ENCODE measurements at regions not wholly inside any gene's neighbourhood (a gene's known extent, or its start where the extent isn't known, plus 50 kb on each side); places are given as distances from the start of the nearest gene placed in this dataset.

GRCh38 chr7:68853254-68853653 lies 745.0 kb upstream of the AUTS2 start:
- no peaks in the 10 kb centered on the region for H3K4me1 ChIP-seq

DNA sequence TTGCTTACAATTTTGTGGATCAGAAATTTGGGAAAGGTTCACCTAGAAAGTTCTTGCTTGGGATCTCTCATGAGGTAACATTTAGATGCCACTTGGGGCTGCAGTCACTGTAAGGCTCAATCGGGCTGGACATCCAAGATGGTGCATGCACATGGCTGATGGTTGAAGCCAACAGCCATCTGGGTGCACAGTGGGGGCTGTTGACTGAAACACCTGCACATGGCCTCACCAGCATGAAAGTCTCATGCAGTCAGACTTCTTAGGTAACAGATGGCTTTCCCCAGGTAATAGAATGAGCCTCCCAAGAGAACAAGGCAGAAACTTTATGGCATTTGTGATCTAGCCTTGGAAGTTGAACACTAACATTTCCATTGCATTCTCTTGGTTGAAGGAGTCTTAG lies 740.7 kb upstream of the AUTS2 start:
- Histone ChIP-seq H3K9ac (no peak overlapping the region), H3K36me3 (ENCODE audit: control insufficient read depth, insufficient read depth, low read length) (no peaks in the 10 kb centered on the region), H3K27me3 (ENCODE audit: control insufficient read depth, insufficient read depth, low read length) (no peaks in the 10 kb centered on the region), H3K27ac (no peak overlapping the region), H3K4me1 (no peaks in the 10 kb centered on the region), H3K79me2 (no peaks in the 10 kb centered on the region), H2AFZ (no peak overlapping the region), H3K4me3 (ENCODE audit: low read depth, low read length) (no peak overlapping the region), H3K9me3 (ENCODE audit: control insufficient read depth, low read length) (no peaks in the 10 kb centered on the region), H3K4me2 (ENCODE audit: low read length) (no peak overlapping the region)
- TF ChIP-seq, protein P1, sequence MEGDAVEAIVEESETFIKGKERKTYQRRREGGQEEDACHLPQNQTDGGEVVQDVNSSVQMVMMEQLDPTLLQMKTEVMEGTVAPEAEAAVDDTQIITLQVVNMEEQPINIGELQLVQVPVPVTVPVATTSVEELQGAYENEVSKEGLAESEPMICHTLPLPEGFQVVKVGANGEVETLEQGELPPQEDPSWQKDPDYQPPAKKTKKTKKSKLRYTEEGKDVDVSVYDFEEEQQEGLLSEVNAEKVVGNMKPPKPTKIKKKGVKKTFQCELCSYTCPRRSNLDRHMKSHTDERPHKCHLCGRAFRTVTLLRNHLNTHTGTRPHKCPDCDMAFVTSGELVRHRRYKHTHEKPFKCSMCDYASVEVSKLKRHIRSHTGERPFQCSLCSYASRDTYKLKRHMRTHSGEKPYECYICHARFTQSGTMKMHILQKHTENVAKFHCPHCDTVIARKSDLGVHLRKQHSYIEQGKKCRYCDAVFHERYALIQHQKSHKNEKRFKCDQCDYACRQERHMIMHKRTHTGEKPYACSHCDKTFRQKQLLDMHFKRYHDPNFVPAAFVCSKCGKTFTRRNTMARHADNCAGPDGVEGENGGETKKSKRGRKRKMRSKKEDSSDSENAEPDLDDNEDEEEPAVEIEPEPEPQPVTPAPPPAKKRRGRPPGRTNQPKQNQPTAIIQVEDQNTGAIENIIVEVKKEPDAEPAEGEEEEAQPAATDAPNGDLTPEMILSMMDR (IDR thresholded peaks at IDR 0.05) = no peak

More at GRCh38 chr7:68853254-68853653, 745.0 kb upstream of the AUTS2 start:
- Histone ChIP-seq H3K36me3 (ENCODE audit: control insufficient read depth, insufficient read depth, low read length) (no peaks in the 10 kb centered on the region), H3K4me3 (ENCODE audit: low read depth, low read length) (no peak overlapping the region), H3K9ac (no peak overlapping the region), H3K4me2 (ENCODE audit: low read length) (no peak overlapping the region), H3K79me2 (no peaks in the 10 kb centered on the region), H2AFZ (no peak overlapping the region), H3K27ac (no peak overlapping the region), H3K27me3 (ENCODE audit: control insufficient read depth, insufficient read depth, low read length) (no peaks in the 10 kb centered on the region), H3K9me3 (ENCODE audit: control insufficient read depth, low read length) (no peaks in the 10 kb centered on the region)
- TF ChIP-seq, protein P1 (IDR thresholded peaks at IDR 0.05) = no peak

DNA sequence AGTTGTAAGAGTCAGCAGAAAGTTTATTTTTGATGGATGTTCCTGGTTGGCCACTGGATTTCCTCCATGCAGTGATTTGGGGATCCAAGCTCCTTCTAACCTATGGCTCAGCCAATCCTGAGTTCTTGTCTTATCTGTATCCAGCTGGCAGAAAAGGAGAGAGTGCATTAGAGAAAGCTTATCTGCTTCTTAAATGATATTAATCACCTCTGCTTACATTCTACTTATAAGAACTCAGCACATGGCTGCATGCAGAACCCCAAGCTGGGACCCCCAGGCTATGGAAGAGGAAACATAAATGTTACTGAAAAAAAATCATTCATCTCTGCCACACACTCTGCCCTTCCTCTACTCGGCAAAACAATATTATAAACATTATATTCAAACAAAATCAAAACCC lies 739.8 kb upstream of the AUTS2 start:
- Histone ChIP-seq H3K4me1 (no peaks in the 10 kb centered on the region), H2AFZ (no peak overlapping the region), H3K9ac (no peak overlapping the region), H3K36me3 (ENCODE audit: control insufficient read depth, insufficient read depth, low read length) (no peaks in the 10 kb centered on the region), H3K4me2 (ENCODE audit: low read length) (no peak overlapping the region), H3K27me3 (ENCODE audit: control insufficient read depth, insufficient read depth, low read length) (no peaks in the 10 kb centered on the region), H3K9me3 (ENCODE audit: control insufficient read depth, low read length) (no peaks in the 10 kb centered on the region), H3K4me3 (ENCODE audit: low read depth, low read length) (no peak overlapping the region), H3K79me2 (no peaks in the 10 kb centered on the region), H3K27ac (no peak overlapping the region)
- TF ChIP-seq, protein P1 (IDR thresholded peaks at IDR 0.05) = no peak

DNA sequence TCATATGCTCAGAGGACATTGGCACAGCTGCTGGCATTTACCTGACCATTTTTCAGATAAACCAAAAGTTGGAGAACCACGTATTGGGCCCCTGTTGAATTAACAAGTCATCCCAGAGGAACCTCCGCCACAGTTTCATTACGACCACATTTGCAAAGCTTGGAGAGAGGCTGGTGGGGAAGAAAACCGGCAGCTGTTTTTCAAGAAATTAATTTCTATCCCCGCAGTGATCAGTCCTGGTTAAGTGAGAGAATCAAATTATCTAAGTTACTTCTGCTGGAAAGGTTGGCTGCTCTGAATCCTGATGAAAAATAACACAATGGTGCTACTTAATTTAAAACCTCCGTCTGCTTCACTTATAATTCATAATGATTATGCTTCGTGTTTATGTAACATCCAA lies 737.1 kb upstream of the AUTS2 start:
- Histone ChIP-seq H3K27me3 (ENCODE audit: control insufficient read depth, insufficient read depth, low read length) (no peaks in the 10 kb centered on the region), H3K79me2 (no peaks in the 10 kb centered on the region), H3K4me2 (ENCODE audit: low read length) (no peak overlapping the region), H3K36me3 (ENCODE audit: control insufficient read depth, insufficient read depth, low read length) (no peaks in the 10 kb centered on the region), H2AFZ (no peak overlapping the region), H3K4me3 (ENCODE audit: low read depth, low read length) (no peak overlapping the region), H3K4me1 (no peaks in the 10 kb centered on the region), H3K9me3 (ENCODE audit: control insufficient read depth, low read length) (no peaks in the 10 kb centered on the region), H3K9ac (no peak overlapping the region), H3K27ac (no peak overlapping the region)
- TF ChIP-seq, protein P1 (IDR thresholded peaks at IDR 0.05) = no peak

- Histone ChIP-seq H3K36me3 (ENCODE audit: control insufficient read depth, insufficient read depth, low read length) (no peaks in the 10 kb centered on the region), H3K4me2 (ENCODE audit: low read length) (no peak overlapping the region), H3K4me3 (ENCODE audit: low read depth, low read length) (no peak overlapping the region), H2AFZ (no peak overlapping the region), H3K79me2 (no peaks in the 10 kb centered on the region), H3K27ac (no peak overlapping the region), H3K9ac (no peak overlapping the region), H3K9me3 (ENCODE audit: control insufficient read depth, low read length) (no peaks in the 10 kb centered on the region), H3K4me1 (no peaks in the 10 kb centered on the region), H3K27me3 (ENCODE audit: control insufficient read depth, insufficient read depth, low read length) (no peaks in the 10 kb centered on the region)
- TF ChIP-seq, protein P1 (IDR thresholded peaks at IDR 0.05) = no peak
Measured at GRCh38 chr7:68862261-68862660, 736.0 kb upstream of the AUTS2 start.
